Kidney capillary endothelial cell (primary cell): ENCODE measurements at regions not wholly inside any gene's neighbourhood (a gene's known extent, or its start where the extent isn't known, plus 50 kb on each side); places are given as distances from the start of the nearest gene placed in this dataset.

Source experiments
- DNase-seq: peaks from one replicate; pipeline ENCODE4 v3.0.0-alpha.2; 2018; ENCODE audit warnings: low spot score

DNA sequence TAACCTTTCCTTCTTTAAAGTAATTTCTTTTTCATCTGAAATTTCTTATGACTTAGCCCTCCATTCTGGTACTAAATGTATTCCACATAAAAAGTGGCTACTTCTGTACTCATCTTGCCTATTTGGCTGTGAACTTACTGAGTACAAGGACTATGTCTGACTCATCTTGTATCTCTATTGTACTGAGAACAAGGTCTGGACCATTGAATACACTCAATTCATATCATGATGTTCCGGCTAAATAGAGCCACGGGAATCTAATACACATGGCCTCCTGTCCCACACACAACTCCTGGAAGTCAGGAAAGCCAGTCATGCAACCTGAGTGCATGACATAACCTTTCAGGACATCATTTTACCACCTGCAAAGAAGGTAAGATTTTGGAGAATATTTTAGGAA is 203.9 kb downstream of the PLK2 start:
- peak; percentile 40 for DNase-seq

DNA sequence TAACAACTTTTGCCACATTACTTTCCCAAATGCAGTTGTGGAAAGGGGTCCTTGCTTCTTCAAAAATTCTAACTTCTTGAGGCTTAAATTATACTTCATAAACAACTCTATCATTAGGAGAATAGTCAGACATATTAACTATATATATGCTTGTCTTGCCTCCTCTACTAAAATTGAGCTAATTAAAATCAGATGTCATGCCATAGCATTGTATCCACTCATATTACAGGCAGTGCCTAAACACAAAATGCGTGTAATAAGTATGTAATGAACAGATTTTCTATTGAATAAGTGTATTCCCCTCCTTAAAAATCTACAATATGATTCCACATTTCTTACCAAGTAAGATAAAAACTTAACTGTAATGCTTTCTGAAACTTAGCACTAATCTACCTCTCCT is 204.5 kb downstream of the PLK2 start:
- DNase-seq, result no peak

DNA sequence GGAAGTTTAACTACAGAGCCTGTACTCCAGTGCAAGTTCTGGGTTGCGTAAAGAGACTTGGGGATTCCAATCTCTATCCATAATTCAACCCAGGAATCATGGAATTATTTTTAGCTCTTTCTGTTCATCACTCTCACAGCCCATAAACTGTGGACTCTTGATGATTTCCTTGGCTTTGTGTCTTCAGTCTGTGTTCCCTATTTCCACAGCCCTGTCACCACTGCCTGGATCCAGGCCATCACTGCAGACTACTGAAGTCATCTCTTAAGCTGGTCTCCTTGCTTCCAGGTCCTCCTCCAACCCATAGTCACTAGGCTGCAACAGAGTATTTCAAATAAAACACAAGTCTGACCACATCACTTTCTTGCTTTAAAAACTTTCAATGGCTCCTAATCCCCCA is 211.7 kb downstream of the PLK2 start:
- DNase-seq, result no peak

DNA sequence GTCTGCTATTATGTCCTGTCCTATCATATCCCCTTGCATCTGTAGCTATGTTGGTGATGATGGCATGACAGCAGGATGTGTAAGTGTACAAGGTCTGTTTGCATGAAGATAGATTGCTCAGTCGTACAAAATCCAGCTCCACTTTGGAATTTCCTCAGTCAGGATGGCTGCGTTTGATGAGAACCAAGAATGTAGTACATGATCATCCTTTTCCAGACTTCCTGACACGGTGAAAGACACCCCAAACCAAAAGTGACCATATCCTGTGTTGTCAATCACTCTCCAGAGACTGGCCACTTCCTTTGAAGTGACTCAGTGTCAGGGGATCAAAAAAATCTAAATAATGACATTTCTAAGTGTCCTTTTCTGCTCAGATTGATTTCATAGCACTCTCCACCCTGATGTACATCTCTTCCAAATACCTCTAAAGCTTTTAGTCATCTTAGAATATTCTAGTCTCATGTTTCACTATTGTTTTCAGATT is 213.4 kb downstream of the PLK2 start:
- DNase-seq, result peak; percentile 96

DNA sequence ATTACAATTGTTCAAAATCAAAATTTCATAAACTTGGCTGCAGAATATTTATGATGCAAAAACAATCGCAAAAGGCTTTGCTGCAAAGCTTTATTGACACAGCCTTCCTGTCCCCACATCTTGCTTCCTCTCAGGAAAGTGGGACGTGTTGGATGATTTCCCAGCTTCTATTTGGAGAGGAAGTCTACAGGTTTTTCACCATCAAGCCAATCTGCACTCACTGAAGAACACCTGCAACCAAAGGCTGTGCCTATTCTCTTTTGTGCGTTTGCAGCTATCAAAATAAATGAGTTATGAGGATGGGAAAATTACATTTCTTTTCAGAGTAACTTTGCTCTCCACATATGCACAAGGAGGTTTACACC is 214.4 kb downstream of the PLK2 start:
- peak; percentile 58 for DNase-seq

DNA sequence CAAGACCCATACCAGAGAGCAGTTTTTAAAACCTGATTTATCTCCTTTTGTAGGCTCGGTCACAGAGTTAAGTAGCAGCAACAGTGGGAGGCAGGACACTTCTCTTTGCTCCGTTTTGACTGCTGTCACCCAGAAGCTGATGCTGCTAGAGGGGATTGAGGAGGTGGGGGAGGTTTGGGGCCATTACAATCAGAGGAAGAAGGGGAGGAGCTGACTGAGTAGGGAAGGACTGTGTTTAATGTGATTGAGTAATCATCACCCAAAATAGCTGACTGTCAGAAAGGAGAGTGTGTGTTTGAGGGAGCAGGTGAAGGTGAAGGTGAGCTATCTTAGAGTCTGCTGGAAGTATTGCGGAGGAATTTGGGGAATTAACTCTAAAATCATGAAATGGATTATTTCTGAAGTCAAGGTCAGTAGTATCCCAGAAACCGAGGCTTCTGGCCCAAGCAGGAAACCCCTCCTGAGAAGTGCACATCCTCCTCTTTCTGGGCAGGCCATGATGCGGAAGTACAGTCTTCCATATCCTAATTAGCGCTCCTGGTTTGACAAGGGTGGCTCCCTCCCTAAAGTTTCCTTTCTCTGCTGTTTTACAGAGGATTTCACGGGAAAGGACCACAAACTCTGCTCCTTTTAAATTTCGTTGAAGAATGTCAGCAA is 214.9 kb downstream of the PLK2 start:
- DNase-seq, result peak; percentile 61

DNA sequence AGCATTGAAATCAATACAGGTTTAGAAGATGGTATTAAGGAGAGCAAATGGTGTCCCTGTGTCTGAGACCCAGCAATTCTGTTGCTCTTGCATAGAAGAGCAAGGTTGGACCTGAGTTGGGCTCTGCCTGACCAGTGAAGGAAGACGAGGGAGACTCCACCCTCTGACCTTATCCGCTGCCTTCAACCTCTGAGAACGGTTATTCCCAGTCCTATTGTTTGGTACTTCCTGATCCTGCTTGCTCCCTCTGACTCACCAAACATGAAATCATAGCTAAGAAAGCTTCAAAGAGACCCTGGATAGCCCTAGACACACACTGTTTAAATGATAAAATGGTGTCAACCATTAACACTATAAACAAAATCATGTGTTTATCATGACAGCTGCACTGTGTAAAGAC is 218.5 kb downstream of the PLK2 start:
- peak; percentile 99 for DNase-seq

DNA sequence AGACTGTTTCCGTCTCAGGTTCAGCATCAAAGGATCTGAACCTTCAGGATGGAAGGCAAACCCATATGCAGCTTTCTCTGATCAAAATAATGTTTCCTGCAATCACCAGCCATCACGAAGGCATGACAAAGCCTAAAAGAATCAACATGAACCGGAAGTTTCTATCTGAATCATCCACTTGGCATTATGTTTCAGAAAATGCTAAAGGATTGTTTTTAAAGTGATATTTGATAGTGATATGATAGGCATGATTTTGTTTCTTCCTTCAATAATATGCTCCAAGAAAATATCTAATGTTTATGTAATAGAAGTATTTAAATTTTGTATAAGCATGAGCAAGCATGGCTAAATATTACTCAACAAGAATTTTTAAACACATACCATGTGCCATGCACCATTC is 219.6 kb downstream of the PLK2 start:
- peak; percentile 89 for DNase-seq

DNA sequence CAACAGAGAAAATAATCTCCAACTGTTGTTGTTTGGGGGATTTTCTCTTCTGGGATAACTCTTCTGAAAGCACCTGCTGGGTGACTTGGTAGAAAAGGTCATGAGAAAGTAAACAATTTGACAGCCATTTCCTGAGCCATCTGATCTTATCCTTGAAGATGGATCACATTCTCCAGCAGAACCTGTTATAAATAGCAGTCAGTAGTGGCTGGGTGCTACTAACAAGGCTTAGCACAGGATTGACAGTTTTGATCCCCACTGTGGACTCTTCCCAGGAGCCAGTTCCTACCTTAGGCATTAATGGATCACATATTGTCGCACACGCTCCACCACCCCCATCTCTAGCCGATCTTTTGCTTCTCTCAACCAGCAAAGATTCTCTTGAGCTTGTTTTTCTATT is 220.2 kb downstream of the PLK2 start:
- no peak for DNase-seq

DNA sequence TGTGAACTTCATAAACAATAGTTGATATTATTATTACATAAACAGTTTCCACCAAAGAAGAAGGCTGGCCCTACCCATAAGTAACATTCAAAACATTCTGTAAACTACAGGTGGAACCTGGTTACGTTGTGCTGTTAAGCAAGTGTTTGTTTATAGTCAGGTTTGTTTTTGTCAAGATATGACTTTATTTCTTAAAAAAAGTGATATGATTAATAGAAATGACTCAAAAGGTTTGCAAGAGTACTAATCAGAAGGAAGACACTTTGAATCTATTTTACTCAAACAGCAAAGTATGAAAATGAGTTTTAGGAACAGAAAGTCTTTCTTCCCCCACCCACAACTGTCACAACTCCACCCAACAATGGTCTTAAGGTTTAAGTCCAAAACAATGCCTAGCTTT is 220.8 kb downstream of the PLK2 start:
- DNase-seq, result no peak

DNA sequence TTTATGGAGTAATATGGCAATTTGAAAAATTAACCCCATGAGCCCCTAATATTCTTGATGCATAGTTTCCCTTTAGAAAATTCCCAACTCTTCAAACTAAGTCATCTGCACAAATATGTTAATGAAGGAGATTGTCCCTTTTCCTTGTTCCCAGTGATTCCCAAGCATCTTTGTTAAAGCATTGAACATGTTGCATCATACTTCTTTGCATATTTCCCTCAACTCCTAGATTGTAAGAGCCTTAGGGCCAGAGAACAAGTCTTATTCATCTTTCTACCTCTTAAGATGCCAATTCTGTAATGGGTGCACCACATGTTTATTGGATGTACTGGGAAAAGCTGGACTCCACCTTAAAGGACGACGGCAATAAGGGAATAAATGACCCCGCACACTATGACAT is 223.4 kb downstream of the PLK2 start:
- no peak for DNase-seq

DNA sequence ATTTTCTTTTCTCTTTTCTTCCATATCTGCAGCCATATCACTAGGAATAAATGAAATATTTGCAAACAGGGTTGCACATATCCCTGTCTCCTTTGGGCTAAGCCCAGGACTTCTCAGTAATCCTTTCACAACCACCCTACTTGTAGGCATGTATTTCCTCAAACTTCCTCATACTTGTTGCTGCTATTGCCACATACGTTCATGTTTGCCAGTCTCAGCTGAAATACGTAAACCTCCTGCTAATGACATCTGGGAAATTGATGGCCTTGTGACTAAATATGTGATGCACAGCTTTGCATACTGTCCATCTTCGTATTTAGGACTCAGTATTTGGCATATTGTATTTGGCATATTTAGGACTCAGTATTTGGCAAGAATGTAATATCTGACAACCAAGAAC is 224.6 kb downstream of the PLK2 start:
- no peak for DNase-seq

DNA sequence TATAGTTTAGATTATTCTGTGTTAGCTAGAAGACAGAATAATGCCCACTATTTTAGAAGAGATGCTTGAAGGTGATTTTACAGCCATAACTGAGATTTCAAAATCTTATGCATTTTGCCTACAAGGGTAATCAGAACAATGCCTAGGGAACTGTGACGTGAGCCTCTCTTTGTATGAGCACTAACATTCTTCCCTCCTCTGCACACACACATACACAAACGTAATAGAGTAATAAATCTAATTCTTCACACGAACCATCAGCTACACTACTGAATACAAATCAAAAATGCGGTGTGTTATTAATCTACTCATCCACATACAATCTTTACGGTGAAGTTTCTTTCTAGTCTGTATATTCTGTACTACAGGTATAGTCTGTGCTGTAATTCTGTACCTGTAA is 227.8 kb downstream of the PLK2 start:
- no peak for DNase-seq

DNA sequence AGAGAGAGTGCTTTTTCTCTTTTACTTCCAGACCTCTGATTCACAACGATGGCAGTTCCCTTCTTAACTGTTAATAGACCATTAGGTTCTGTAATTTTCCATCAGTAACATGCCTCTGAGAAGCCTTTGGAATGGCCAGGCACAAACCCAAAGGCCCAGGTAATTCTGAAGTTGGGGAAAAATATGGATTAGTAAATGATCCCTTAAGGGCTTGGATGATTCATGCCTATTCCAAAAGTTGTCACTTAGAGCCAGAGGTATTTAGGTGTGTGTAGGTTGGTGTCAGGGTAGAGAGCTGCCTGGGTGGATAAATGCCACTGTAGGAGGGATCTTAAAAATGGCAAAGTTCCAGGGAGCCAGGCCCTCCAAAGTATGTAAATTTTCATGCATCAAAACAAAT is 228.8 kb downstream of the PLK2 start:
- no peak for DNase-seq

DNA sequence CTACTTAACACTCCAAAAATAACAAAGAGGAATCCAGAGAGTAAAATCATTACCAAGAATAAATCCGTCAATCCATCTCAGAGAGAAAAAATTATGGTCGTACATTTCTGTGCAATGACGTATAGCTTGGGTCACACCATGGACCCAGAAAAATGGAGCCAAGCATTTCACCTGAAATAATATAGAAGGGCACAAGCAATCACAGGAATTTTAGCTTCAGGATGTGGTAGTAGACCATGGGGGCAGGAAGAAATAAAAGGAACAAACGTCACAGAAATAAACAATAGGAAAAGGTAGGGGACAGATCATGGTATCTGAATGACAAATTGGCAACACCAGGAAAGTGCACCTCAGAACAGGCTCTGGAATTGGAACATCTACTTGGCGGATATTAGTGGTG is 231.0 kb downstream of the PLK2 start:
- no peak for DNase-seq

DNA sequence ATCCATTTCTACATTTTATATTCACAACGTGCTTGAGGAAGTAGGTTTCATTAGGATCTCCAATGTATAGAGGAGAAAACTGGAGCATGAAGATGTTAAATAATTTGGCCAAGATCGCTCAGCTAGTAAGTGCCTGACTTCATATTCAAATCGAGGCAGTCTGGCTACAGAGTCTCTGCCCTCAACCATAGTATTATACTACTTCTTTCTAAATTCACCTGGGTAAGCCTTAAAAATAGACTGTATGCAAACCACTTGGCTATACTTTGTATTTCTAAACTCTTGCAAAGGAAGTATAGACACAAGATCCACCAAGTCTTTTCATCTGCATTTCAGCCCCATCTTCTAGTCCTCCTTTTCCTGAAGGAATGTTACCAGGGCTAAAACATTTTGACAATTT is 232.0 kb downstream of the PLK2 start:
- DNase-seq, result no peak

DNA sequence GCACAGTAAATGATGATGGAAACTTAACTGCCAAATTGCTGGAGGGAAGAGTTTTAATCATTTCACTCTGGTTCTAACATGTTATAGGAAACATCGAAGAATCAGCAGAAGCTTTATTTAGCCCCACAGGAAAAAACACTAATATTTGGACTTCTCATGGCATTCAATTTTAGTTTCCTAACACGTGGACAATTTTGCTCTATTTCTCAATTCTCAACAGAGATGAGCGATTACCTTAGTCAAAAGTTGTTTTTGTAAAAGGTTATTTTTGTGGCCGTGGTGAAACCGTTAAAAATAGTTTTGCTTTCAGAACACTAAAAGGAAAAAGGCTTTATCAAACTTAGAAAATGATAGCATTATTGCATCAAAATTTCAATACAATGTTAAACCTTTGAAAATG is 235.2 kb downstream of the PLK2 start:
- DNase-seq, result no peak

DNA sequence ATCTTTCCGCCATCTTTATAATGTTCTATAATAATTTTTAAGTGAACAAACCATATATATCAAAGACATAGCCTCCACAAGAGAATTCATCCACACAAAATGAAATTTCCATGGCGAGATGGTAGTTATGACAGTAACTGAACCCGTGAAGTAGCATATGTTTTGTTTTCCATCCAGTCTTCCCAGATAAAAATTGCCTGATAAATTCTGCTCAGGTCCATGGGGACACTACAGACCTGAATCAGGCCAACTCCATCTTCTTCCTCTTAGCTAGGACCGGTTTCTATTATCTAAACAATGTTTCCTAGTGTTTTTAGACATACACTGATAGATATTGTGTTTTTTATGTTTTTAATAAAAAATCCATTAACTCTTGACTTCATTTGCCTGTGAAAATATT is 235.7 kb downstream of the PLK2 start:
- no peak for DNase-seq

DNA sequence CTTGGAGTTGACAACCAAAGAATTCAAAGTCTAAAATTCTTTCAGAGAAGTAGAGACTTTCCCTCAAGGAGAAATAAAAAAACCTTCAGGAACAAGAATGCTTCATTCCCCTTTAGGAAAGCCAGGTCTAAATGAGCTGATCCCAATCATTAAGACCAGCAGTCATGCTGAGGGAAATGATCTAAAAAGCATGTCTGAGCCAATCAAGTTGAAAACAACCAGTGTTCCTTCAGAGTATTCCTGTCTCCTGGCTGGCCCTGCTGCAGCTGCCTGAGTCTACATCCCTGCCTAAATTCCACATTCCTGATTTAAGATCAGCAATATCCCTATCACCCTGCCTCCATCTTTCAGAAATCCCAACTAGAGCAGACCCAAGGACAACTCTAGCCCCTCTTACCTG is 244.5 kb downstream of the PLK2 start:
- no peak for DNase-seq

DNA sequence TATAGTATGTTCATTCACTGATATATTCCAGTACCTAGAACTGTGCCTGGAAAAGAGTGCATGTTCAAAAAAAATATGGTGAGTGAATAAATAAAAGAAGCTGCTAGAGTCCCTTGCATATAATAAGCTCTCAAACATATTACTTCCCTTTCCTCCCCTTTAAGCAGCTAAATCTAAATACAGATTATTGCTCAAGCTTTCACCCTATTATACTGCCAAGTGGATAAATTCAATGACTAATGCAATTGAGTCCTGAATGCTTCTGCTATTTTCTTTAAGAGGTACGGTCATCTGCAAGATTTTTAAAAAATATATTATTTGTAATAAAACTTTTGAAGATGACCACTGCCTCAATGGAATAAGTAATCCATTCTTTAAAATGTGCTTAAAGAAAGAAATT is 248.4 kb downstream of the PLK2 start:
- DNase-seq, result no peak

DNA sequence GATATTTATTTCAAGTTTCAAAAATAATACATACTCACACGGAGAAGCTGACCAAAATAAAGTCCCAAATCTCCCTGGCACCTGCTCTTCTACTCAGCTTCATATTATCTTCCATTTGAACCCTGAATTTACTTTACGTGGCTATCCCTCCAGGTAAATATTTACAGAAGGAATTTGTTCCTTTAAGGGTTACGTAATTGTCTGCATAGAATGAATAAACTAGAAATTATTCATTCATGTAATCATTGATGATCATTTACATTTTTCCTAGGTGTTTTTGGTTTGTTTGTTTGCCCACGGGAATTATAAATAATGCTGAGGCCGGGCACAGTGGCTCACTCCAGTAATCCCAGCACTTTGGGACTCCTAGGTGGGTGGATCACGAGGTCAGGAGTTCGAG is 251.2 kb downstream of the PLK2 start:
- no peak for DNase-seq

DNA sequence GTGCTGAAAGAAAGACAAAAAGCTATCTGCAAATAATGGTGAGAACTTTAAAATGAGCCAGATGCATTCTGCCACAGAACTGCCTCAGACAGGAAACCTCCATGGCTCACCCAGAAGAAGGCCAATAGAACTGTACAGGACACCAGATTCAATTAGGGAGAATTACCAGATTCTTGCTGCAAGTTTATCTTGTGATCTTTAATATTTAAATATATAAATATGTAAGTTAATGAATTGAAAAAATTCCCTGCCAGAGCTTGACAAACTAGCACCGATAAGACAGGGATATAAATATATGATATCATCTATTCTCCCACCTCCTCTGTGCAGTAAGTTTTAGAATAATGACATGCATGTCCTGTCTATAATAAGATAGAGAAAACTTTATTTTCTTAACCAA is 252.8 kb downstream of the PLK2 start:
- DNase-seq, result no peak

DNA sequence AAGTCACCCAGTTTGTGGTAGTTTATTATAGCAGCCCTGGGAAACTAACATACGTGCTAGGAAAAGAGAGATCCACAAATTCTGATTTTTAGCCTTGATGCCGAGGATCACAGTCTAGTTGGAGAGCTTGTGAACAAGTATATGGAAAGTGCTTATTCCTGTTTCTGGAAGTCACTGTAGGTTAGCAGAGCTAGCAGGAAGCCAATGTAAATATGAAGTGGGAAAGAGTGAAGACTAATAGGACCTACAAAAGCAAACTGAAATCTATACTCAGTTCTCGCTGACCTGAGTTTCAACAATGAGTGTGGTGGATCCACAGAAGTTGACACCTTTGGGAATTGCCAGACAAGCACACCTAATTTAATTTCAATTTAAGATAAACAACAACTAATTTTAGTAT is 254.9 kb downstream of the PLK2 start:
- DNase-seq, result no peak

DNA sequence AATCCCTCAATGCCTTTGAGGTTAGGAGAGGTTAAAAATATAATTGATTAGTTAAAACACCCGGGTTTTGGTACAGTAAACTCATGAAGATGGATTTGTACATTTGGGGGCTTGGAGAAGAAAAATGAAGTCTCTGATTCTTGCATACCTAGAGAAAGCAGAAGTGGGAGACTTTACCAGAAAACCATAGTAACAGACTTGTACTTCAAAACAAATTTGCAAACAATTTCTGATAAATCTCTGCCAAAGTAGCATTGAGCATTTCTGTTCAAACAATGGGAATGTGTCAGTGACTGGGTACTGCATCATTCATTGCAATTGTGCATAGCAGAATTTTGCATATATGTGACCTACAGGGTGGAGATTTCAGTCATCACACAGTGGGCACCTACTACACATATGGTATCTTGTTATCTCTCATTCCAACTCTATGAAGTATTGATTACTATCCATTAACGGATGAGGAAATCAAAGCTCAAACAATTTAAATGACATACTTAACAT is 256.9 kb downstream of the PLK2 start:
- no peak for DNase-seq
